Skeletal muscle tissue (tissue), 3 donors: ENCODE measurements at regions not wholly inside any gene's neighbourhood (a gene's known extent, or its start where the extent isn't known, plus 50 kb on each side); places are given as distances from the start of the nearest gene placed in this dataset.
A peak's percentile ranks its signal among the peaks of the same experiment; 100 is the strongest.

Source experiments
- H3K27ac ChIP-seq: one replicate; pipeline ENCODE4 v1.7.0; 2013; ENCODE audit warnings: mild to moderate bottlenecking, low read depth, low read length, inconsistent platforms
- H3K27me3 ChIP-seq, 3 donors: one replicate each; pipeline ENCODE4 v1.7.0; 2013; ENCODE audit warnings: low read length in 3 of 3; ENCODE audit not compliant: control insufficient read depth in 3 of 3, insufficient read depth in 3 of 3
- H3K36me3 ChIP-seq, 3 donors: one replicate each; pipeline ENCODE4 v1.7.0; 2013; ENCODE audit warnings: low read length in 3 of 3; ENCODE audit not compliant: control insufficient read depth in 3 of 3, insufficient read depth in 3 of 3
- H3K4me1 ChIP-seq, 3 donors: one replicate each; pipeline ENCODE4 v1.7.0; 2013; ENCODE audit warnings: low read length in 3 of 3, mild to moderate bottlenecking in 3 of 3; ENCODE audit not compliant: control insufficient read depth in 3 of 3, insufficient read depth in 3 of 3
- H3K4me3 ChIP-seq, 3 donors: one replicate each; pipeline ENCODE4 v1.7.0; 2013; ENCODE audit warnings: low read length in 3 of 3
- H3K9ac ChIP-seq, 3 donors: one replicate each; pipeline ENCODE4 v1.7.0; 2013; ENCODE audit warnings: low read length in 3 of 3, mild to moderate bottlenecking in 3 of 3, moderate library complexity in 2 of 3, low read depth in 1 of 3
- H3K9me3 ChIP-seq, 3 donors: one replicate each; pipeline ENCODE4 v1.7.0; 2013; ENCODE audit warnings: low read length in 3 of 3; ENCODE audit not compliant: control insufficient read depth in 3 of 3
- donor health status: Osteomylitis.

GRCh38 chr10:76645341-76645740, 992.3 kb downstream of the KCNMA1 start:
- H3K27ac ChIP-seq, result no peak overlapping the region
- no peak overlapping the region for H3K4me3 ChIP-seq
- H3K4me1 ChIP-seq, result peaks cover 0 to 4% (median 0%) of the 10 kb centered on the region in 3 donors
- H3K9ac ChIP-seq, result no peak overlapping the region
- no peaks in the 10 kb centered on the region for H3K36me3 ChIP-seq
- no peaks in the 10 kb centered on the region for H3K27me3 ChIP-seq
- no peaks in the 10 kb centered on the region for H3K9me3 ChIP-seq

DNA sequence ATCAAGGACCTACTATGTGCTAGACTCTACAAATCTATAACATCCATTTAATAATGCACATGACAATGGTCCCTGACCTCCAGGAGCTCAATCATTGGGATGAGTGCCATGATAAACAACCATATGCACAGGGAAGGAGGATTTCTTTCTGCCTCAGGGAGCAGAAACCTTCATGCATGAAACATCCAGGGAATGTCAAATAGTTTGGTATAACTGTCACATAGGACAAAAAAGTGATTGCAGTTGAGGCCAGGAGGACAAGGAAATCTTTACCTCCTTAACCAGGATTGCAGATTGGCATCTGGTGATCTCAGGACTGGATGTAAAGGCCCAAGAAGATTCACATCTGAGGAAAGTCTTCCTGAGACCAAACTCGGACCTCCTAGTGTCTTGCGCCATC, 993.1 kb downstream of the KCNMA1 start:
- Histone ChIP-seq H3K36me3 (no peaks in the 10 kb centered on the region), H3K4me3 (no peak overlapping the region), H3K9me3 (no peaks in the 10 kb centered on the region), H3K9ac (no peak overlapping the region), H3K27me3 (no peaks in the 10 kb centered on the region), H3K4me1 (peaks cover 0 to 4% (median 0%) of the 10 kb centered on the region in 3 donors), H3K27ac (no peak overlapping the region)

GRCh38 chr10:76643511-76643911, 994.1 kb downstream of the KCNMA1 start:
- Histone ChIP-seq H3K4me3 (no peak overlapping the region), H3K27me3 (no peaks in the 10 kb centered on the region), H3K9me3 (no peaks in the 10 kb centered on the region), H3K36me3 (no peaks in the 10 kb centered on the region), H3K4me1 (peaks cover 0 to 4% (median 0%) of the 10 kb centered on the region in 3 donors), H3K9ac (no peak overlapping the region), H3K27ac (no peak overlapping the region)

DNA sequence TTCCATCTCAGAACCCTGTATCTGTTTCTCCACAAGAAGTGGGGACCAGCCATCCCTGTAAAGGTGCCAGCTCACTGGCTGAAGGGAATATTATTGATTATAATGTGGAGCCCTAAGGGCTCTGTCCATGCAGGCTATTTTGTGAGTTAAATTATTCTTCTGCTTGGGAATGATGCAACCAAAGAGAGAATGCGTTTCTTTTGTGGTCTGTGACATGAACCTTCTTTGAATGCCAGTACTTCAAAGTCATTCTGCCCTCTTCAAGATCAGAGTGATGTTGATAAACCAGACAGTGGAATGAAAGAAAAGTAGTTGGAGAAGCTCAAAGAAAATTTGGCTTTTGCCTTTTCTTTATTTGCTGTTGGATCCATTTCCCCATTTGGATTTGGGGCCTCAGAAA, 995.2 kb downstream of the KCNMA1 start:
- H3K9me3 ChIP-seq, result no peaks in the 10 kb centered on the region
- H3K27me3 ChIP-seq, result no peaks in the 10 kb centered on the region
- H3K27ac ChIP-seq, result no peak overlapping the region
- peaks cover 0 to 4% (median 0%) of the 10 kb centered on the region in 3 donors for H3K4me1 ChIP-seq
- H3K9ac ChIP-seq, result no peak overlapping the region
- H3K36me3 ChIP-seq, result no peaks in the 10 kb centered on the region
- H3K4me3 ChIP-seq, result no peak overlapping the region

DNA sequence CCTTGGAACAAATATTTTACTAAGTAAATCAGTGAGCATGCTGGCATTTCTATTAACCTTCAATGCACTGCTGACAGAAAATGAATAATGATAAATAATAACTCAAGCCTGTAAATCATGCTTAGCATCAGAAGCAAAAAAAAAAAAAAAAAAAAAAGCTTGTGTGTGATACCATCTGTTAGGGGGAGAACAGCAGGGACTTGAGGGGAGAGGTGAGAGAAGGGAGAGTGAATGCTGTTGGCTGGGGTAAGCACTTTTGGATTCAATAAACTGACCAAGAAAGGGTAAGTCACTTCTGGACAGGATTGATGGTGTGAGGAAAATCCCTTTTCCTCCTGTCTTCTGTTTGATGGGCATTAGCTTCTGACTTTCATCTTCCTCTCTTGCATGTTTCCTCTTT, 996.4 kb downstream of the KCNMA1 start:
- Histone ChIP-seq H3K9me3 (no peaks in the 10 kb centered on the region), H3K4me3 (no peak overlapping the region), H3K9ac (no peak overlapping the region), H3K27me3 (no peaks in the 10 kb centered on the region), H3K4me1 (peaks cover 0 to 4% (median 0%) of the 10 kb centered on the region in 3 donors), H3K36me3 (no peaks in the 10 kb centered on the region), H3K27ac (no peak overlapping the region)

- Histone ChIP-seq H3K27ac (no peak overlapping the region), H3K9me3 (no peaks in the 10 kb centered on the region), H3K36me3 (no peaks in the 10 kb centered on the region), H3K4me1 (peaks cover 0 to 4% (median 0%) of the 10 kb centered on the region in 3 donors), H3K9ac (no peak overlapping the region), H3K27me3 (no peaks in the 10 kb centered on the region), H3K4me3 (no peak overlapping the region)
Measured at GRCh38 chr10:76640806-76641205, 996.8 kb downstream of the KCNMA1 start.

GRCh38 chr10:76632767-76633051, 1004.9 kb downstream of the KCNMA1 start:
- H3K4me3 ChIP-seq, result no peak overlapping the region
- no peak overlapping the region for H3K9ac ChIP-seq
- H3K27ac ChIP-seq, result no peak overlapping the region
- H3K36me3 ChIP-seq, result no peaks in the 10 kb centered on the region
- peaks cover 0 to 3% (median 2%) of the 10 kb centered on the region in 3 donors for H3K27me3 ChIP-seq
- H3K4me1 ChIP-seq, result peaks cover 2 to 5% (median 3%) of the 10 kb centered on the region in 3 donors
- H3K9me3 ChIP-seq, result no peaks in the 10 kb centered on the region

GRCh38 chr10:76631884-76632766, 1005.5 kb downstream of the KCNMA1 start:
- Histone ChIP-seq H3K27ac (no peak overlapping the region), H3K9me3 (no peaks in the 10 kb centered on the region), H3K4me3 (peak overlapping the region in 1 of 3 donors; percentile 45), H3K36me3 (no peaks in the 10 kb centered on the region), H3K4me1 (peaks cover 2 to 5% (median 3%) of the 10 kb centered on the region in 3 donors), H3K27me3 (peaks cover 0 to 3% (median 2%) of the 10 kb centered on the region in 3 donors), H3K9ac (no peak overlapping the region)

DNA sequence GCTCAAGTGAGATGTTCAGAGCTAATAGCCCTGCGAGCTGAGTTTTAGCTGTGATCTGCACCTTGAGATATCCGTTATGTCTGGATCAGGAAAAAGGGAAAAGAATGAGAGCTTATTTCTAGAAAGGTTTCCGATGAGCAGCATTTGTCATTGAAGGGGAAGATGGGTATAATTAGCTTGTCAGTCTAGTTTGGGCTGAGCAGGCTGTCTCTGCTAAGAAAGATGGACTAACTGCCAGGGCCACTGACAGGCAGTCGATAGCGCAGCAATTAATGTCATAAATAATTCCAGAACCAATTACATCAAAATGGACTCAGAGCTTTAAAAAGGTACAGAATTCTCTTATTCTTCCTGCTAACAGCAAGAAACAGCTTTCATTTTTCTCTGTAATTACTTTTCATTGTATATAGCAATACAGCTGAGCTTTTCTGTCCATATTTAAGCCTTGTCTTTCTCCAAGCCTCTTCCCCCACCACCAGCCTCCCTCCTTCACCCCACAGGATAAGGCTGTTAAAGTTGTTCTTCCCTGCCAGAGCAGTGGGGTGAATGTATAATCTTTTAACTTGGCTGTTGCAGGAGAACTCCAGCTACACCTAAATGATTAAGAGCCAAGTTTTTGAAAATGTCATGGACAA, 1006.5 kb downstream of the KCNMA1 start:
- Histone ChIP-seq H3K27me3 (peaks cover 0 to 3% (median 2%) of the 10 kb centered on the region in 3 donors), H3K9ac (no peak overlapping the region), H3K4me1 (peaks cover 2 to 5% (median 3%) of the 10 kb centered on the region in 3 donors), H3K27ac (no peak overlapping the region), H3K9me3 (no peaks in the 10 kb centered on the region), H3K36me3 (no peaks in the 10 kb centered on the region), H3K4me3 (no peak overlapping the region)

- Histone ChIP-seq H3K9ac (no peak overlapping the region), H3K4me1 (peaks cover 0 to 5% (median 3%) of the 10 kb centered on the region in 3 donors), H3K27me3 (peaks cover 0 to 3% (median 2%) of the 10 kb centered on the region in 3 donors), H3K36me3 (no peaks in the 10 kb centered on the region), H3K9me3 (no peaks in the 10 kb centered on the region), H3K27ac (no peak overlapping the region), H3K4me3 (no peak overlapping the region)
Measured at GRCh38 chr10:76628801-76629200, 1008.8 kb downstream of the KCNMA1 start.
